K562 (cell line): ENCODE measurements at regions not wholly inside any gene's neighbourhood (a gene's known extent, or its start where the extent isn't known, plus 50 kb on each side); places are given as distances from the start of the nearest gene placed in this dataset.

Experiments
- ATAC-seq: fragments of 200-7000 bp; cut with Tn5 transposase; 3 replicates; pipeline ENCODE4 v1.9.1; 2020; ENCODE audit warnings: moderate library complexity
- BruUV-seq: library from RNA; stranded (reverse); fragments of 400-500 nt; replicated peaks from 2 replicates; lab custom pipeline; 2021; lab: Mats Ljungman, UMichigan
- CTCF ChIA-PET: fragments of 300-600 bp; formaldehyde crosslinking; extraction: SDS; loops from one replicate; lab custom pipeline; 2021; ENCODE audit warnings: low intra/inter-chr PET ratio; lab: Yijun Ruan, JAX
- POLR2A ChIA-PET: fragments of 300-600, 350-650 bp; sonication (Branson Sonifier 250); formaldehyde crosslinking; extraction: SDS; loops from one replicate; lab custom pipeline; 2021; ENCODE audit warnings: antibody characterized with exemption, inconsistent platforms; lab: Yijun Ruan, JAX
- DNase-seq, 4 experiments: peaks; one replicate each; pipeline versions ENCODE4 v3.0.0 to v3.0.0-alpha.2; 2011 to 2018; ENCODE audit warnings: low spot score in 3 of 4, mixed read lengths in 3 of 4; ENCODE audit errors: extremely low read depth in 1 of 4
- FAIRE-seq: peaks from 2 replicates; lab custom pipeline; 2011; peaks lifted over from hg19 to GRCh38; lab: Jason Lieb, UNC
- H2AFZ ChIP-seq: 2 replicates; pipeline ENCODE4 v1.6.0; 2011; ENCODE audit warnings: low read depth, low read length, control low read depth, inconsistent platforms
- H3K27ac ChIP-seq: fragments of 200-600 bp; 3 replicates; pipeline ENCODE4 v1.8.0; 2011; ENCODE audit warnings: low read depth, mild to moderate bottlenecking, control low read depth, inconsistent platforms, low read length, moderate library complexity, mixed read lengths; ENCODE audit errors: extremely low read depth
- H3K27me3 ChIP-seq, 2 experiments: fragments of 300-600 bp in 1 of 2; 2 replicates in 1 of 2; 3 replicates in 1 of 2; pipeline versions ENCODE4 v1.6.0 to v1.8.0; 2011; ENCODE audit warnings: inconsistent platforms in 2 of 2, low read length in 2 of 2, mild to moderate bottlenecking in 1 of 2, mixed read lengths in 1 of 2, moderate library complexity in 1 of 2; ENCODE audit not compliant: control insufficient read depth in 2 of 2, insufficient read depth in 2 of 2
- H3K36me3 ChIP-seq: fragments of 300-600 bp; 3 replicates; pipeline ENCODE4 v1.8.0; 2011; ENCODE audit warnings: mild to moderate bottlenecking, low read length, inconsistent platforms; ENCODE audit not compliant: control insufficient read depth, insufficient read depth
- H3K4me1 ChIP-seq, 2 experiments: fragments of 200-600 bp in 1 of 2; replicated peaks in 1 of 2; 2 replicates in 1 of 2; 3 replicates in 1 of 2; pipeline versions ENCODE4 v1.5.1 to v1.8.0; 2011; ENCODE audit warnings: inconsistent platforms in 2 of 2, low read length in 2 of 2, mild to moderate bottlenecking in 1 of 2, mixed read lengths in 1 of 2, moderate library complexity in 1 of 2; ENCODE audit not compliant: control insufficient read depth in 2 of 2, insufficient read depth in 2 of 2
- H3K4me2 ChIP-seq: 2 replicates; pipeline ENCODE4 v1.6.1; 2011; ENCODE audit warnings: low read length, control low read depth, inconsistent platforms, mixed read lengths; ENCODE audit not compliant: insufficient read depth
- H3K4me3 ChIP-seq: fragments of 200-600 bp; sonication (generic), shearing (Covaris generic); 2 replicates; pipeline ENCODE4 v1.5.1; 2016; ENCODE audit warnings: control low read depth, inconsistent platforms
- H3K79me2 ChIP-seq: fragments of 200-600 bp; 3 replicates; pipeline ENCODE4 v1.8.0; 2011; ENCODE audit warnings: low read length, inconsistent platforms; ENCODE audit not compliant: control insufficient read depth, insufficient read depth
- H3K9ac ChIP-seq, 2 experiments: 2 replicates each; pipeline versions ENCODE4 v1.6.0 to v1.6.1; 2011; ENCODE audit warnings: low read depth in 2 of 2, low read length in 2 of 2, control low read depth in 1 of 2, inconsistent platforms in 1 of 2, mild to moderate bottlenecking in 1 of 2, mixed read lengths in 1 of 2; ENCODE audit not compliant: insufficient read depth in 1 of 2
- H3K9me1 ChIP-seq: one replicate; pipeline ENCODE4 v1.6.0; 2011; ENCODE audit warnings: inconsistent platforms, mild to moderate bottlenecking, low read length, moderate library complexity; ENCODE audit not compliant: control insufficient read depth, insufficient read depth
- H3K9me3 ChIP-seq: replicated peaks from 2 replicates; pipeline ENCODE4 v1.5.1; 2011; ENCODE audit warnings: low read depth, low read length, inconsistent platforms; ENCODE audit not compliant: control insufficient read depth, insufficient read depth
- H4K20me1 ChIP-seq: replicated peaks from 2 replicates; pipeline ENCODE4 v1.6.1; 2011; ENCODE audit warnings: low read length, inconsistent platforms, mixed read lengths; ENCODE audit not compliant: control insufficient read depth, insufficient read depth
- CEBPB ChIP-seq: fragments of 450-650 bp; IDR thresholded peaks from 2 replicates; pipeline ENCODE4 v1.6.1; 2016; ENCODE audit warnings: missing genetic modification characterization, missing compliant biosample characterization
- CEBPZ ChIP-seq: fragments of 150-350 bp; IDR thresholded peaks from 2 replicates; pipeline ENCODE4 v1.6.1; 2014; ENCODE audit warnings: low read depth, mild to moderate bottlenecking, low read length, borderline replicate concordance
- HMGN3 ChIP-seq: IDR thresholded peaks from 2 replicates; pipeline ENCODE4 v1.6.1; 2011; ENCODE audit warnings: borderline replicate concordance, low read depth, mild to moderate bottlenecking, mixed read lengths, low read length; ENCODE audit not compliant: insufficient read length; ENCODE audit errors: extremely low read depth
- MCM3 ChIP-seq: fragments of 450-650 bp; IDR thresholded peaks from 2 replicates; pipeline ENCODE4 v1.6.1; 2016
- NRF1 ChIP-seq, 2 experiments: fragments of 450-650 bp; IDR thresholded peaks in 1 of 2; conservative IDR thresholded peaks in 1 of 2; 2 replicates each; pipeline ENCODE4 v1.6.1; 2014; ENCODE audit warnings: mild to moderate bottlenecking in 2 of 2
- NUFIP1 ChIP-seq: fragments of 450-650 bp; IDR thresholded peaks from 2 replicates; pipeline ENCODE4 v1.6.1; 2018; ENCODE audit not compliant: partially characterized antibody
- POLR2H ChIP-seq: IDR thresholded peaks from 2 replicates; pipeline ENCODE4 v1.6.1; 2016; ENCODE audit warnings: missing genetic modification characterization, low read depth, mild to moderate bottlenecking, control low read depth, missing compliant biosample characterization, moderate library complexity
- RBM14 ChIP-seq: fragments of 200-400 bp; formaldehyde crosslinking; IDR thresholded peaks from 2 replicates; pipeline ENCODE4 v1.6.1; 2018; ENCODE audit warnings: low read depth, mild to moderate bottlenecking, low read length, moderate library complexity, borderline replicate concordance; ENCODE audit not compliant: insufficient read depth
- THRAP3 ChIP-seq: fragments of 450-650 bp; IDR thresholded peaks from 2 replicates; pipeline ENCODE4 v1.6.1; 2016; ENCODE audit warnings: mild to moderate bottlenecking, inconsistent platforms, borderline replicate concordance
- ZFP1 ChIP-seq: fragments of 450-650 bp; formaldehyde crosslinking; IDR thresholded peaks from 2 replicates; pipeline ENCODE4 v1.4.0; 2020; ENCODE audit warnings: mild to moderate bottlenecking, mixed read lengths
- ZNF3 ChIP-seq: fragments of 250-450 bp; sonication (Bioruptor Pico); IDR thresholded peaks from 2 replicates; pipeline ENCODE4 v1.5.0; 2021; ENCODE audit warnings: mild to moderate bottlenecking, moderate library complexity
- ZNF639 ChIP-seq, 2 experiments: fragments of 200-800 bp in 1 of 2; sonication (Bioruptor generic) in 1 of 2; sonication (generic) in 1 of 2; formaldehyde crosslinking in 1 of 2; IDR thresholded peaks in 1 of 2; conservative IDR thresholded peaks in 1 of 2; 2 replicates each; pipeline versions ENCODE4 v1.5.0 to v1.6.1; 2016 to 2020; ENCODE audit warnings: missing compliant biosample characterization in 1 of 2, missing genetic modification characterization in 1 of 2, missing genetic modification reagents in 1 of 2
- ZNF778 ChIP-seq: fragments of 450-650 bp; formaldehyde crosslinking; IDR thresholded peaks from 2 replicates; pipeline ENCODE4 v1.4.0; 2020; ENCODE audit warnings: mild to moderate bottlenecking, moderate library complexity
- WGBS: fragments of 100-300 bp; shearing (Covaris generic); methylation state at CpG from one replicate; pipeline ENCODE4 v1.1.6; 2016; ENCODE audit warnings: low coverage, mixed read lengths; ENCODE audit not compliant: insufficient coverage; ENCODE audit errors: missing lambda C conversion rate; 5-methylcytosine and 5-hydroxymethylcytosine counted together
- in situ Hi-C: fragments of 300-500 bp; cut with MboI; formaldehyde crosslinking; loops from 4 replicates; pipeline ENCODE4 v1.15.0; 2018; ENCODE audit warnings: inconsistent platforms, mixed read lengths
- intact Hi-C: fragments of 100-400 bp; cut with micrococcal nuclease; formaldehyde crosslinking; loops from 2 replicates; pipeline ENCODE4 v1.14.2; 2022
- TF ChIP-seq, protein P1 (sequence below), 2 experiments: fragments of 250-450 bp in 1 of 2; fragments of 450-650 bp in 1 of 2; sonication (Bioruptor Pico) in 1 of 2; IDR thresholded peaks; 2 replicates each; pipeline versions ENCODE4 v1.6.1 to v1.8.0; 2016 to 2021; ENCODE audit warnings: mild to moderate bottlenecking in 2 of 2, moderate library complexity in 2 of 2, missing compliant biosample characterization in 1 of 2, missing genetic modification characterization in 1 of 2
- TF ChIP-seq, protein P2 (sequence below): IDR thresholded peaks from 3 replicates; pipeline ENCODE4 v1.6.1; 2011; ENCODE audit warnings: borderline replicate concordance, mild to moderate bottlenecking; ENCODE audit not compliant: insufficient read length, insufficient read depth

- POLR2A ChIA-PET, result no interaction called here
- no peak for TF ChIP-seq CEBPB (tag)
- TF ChIP-seq THRAP3, result no peak
- no peak for TF ChIP-seq HMGN3
- TF ChIP-seq, protein P1, sequence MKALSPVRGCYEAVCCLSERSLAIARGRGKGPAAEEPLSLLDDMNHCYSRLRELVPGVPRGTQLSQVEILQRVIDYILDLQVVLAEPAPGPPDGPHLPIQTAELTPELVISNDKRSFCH (CRISPR knock-in tag; IDR thresholded peaks at IDR 0.05), result no peak
- TF ChIP-seq, protein P1 (tag; IDR thresholded peaks at IDR 0.05), result no peak
- TF ChIP-seq NRF1 (conservative IDR thresholded peaks at IDR 0.05 in 1 of 2, IDR thresholded peaks at IDR 0.05 in 1 of 2), result no peak
- TF ChIP-seq ZNF778 (CRISPR knock-in tag), result no peak
- no peak for TF ChIP-seq ZFP1 (CRISPR knock-in tag)
- no peak for TF ChIP-seq CEBPZ
- no peak for TF ChIP-seq RBM14
- TF ChIP-seq, protein P2, sequence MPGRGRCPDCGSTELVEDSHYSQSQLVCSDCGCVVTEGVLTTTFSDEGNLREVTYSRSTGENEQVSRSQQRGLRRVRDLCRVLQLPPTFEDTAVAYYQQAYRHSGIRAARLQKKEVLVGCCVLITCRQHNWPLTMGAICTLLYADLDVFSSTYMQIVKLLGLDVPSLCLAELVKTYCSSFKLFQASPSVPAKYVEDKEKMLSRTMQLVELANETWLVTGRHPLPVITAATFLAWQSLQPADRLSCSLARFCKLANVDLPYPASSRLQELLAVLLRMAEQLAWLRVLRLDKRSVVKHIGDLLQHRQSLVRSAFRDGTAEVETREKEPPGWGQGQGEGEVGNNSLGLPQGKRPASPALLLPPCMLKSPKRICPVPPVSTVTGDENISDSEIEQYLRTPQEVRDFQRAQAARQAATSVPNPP, result no peak
- TF ChIP-seq ZNF639 (CRISPR knock-in tag; conservative IDR thresholded peaks at IDR 0.05 in 1 of 2, IDR thresholded peaks at IDR 0.05 in 1 of 2), result no peak
- TF ChIP-seq NUFIP1, result no peak
- TF ChIP-seq MCM3, result no peak
- TF ChIP-seq POLR2H (tag), result no peak
- TF ChIP-seq ZNF3 (CRISPR knock-in tag), result no peak
Measured at GRCh38 chr15:26134152-26134551, 271.0 kb upstream of the ATP10A start.

More at GRCh38 chr15:26134152-26134551, 271.0 kb upstream of the ATP10A start:
- no peaks in the 10 kb centered on the region for H3K9me1 ChIP-seq
- 2% methylated on average over 5 of the region's 5 CpGs for WGBS
- DNase-seq, result no peak
- H4K20me1 ChIP-seq, result no peaks in the 10 kb centered on the region
- no peaks in the 10 kb centered on the region for H3K79me2 ChIP-seq
- CTCF ChIA-PET, result no interaction called here
- H3K27me3 ChIP-seq, result no peaks in the 10 kb centered on the region; a peak in 1 of 5 replicates
- intact Hi-C loops, result no loop called here
- BruUV-seq, result no TSS peak
- no peaks in the 10 kb centered on the region for H3K36me3 ChIP-seq
- in situ Hi-C loops, result no loop called here
- H3K9me3 ChIP-seq, result no peaks in the 10 kb centered on the region
- no peak for ATAC-seq
- no peak overlapping the region for H3K4me2 ChIP-seq
- H3K4me3 ChIP-seq, result no peak overlapping the region
- H3K4me1 ChIP-seq, result no peaks in the 10 kb centered on the region
- no peak for FAIRE-seq
- H2AFZ ChIP-seq, result no peak overlapping the region
- no peak overlapping the region for H3K27ac ChIP-seq
- no peak overlapping the region for H3K9ac ChIP-seq
